Lower lobe of right lung (tissue), 2 donors: ENCODE measurements at regions not wholly inside any gene's neighbourhood (a gene's known extent, or its start where the extent isn't known, plus 50 kb on each side); places are given as distances from the start of the nearest gene placed in this dataset.
"Not testable (repeated sequence)": the region's sequence is repeated elsewhere in the genome, so short reads cannot be mapped to it uniquely, and the experiment has no call there.

ENCODE experiments used
- ATAC-seq, 2 donors: fragments of 200-7000 bp; cut with Tn5 transposase; one replicate each; pipeline ENCODE4 v1.9.1; 2020 to 2022; ENCODE audit warnings: mild to moderate bottlenecking in 2 of 2, moderate library complexity in 2 of 2
- DNase-seq: peaks from one replicate; pipeline ENCODE4 v3.0.0-alpha.2; 2020
- H3K27ac ChIP-seq: fragments of 200-600 bp; one replicate; pipeline ENCODE4 v1.8.0; 2022
- H3K27me3 ChIP-seq: fragments of 200-600 bp; one replicate; pipeline ENCODE4 v1.8.0; 2022; ENCODE audit warnings: low read depth
- H3K36me3 ChIP-seq: fragments of 200-600 bp; one replicate; pipeline ENCODE4 v1.8.0; 2022; ENCODE audit warnings: mild to moderate bottlenecking
- H3K4me1 ChIP-seq: fragments of 200-600 bp; one replicate; pipeline ENCODE4 v1.8.0; 2022
- H3K4me3 ChIP-seq: fragments of 200-600 bp; one replicate; pipeline ENCODE4 v1.8.0; 2022; ENCODE audit warnings: mild to moderate bottlenecking
- H3K9me3 ChIP-seq: fragments of 200-600 bp; one replicate; pipeline ENCODE4 v1.8.0; 2022
- CTCF ChIP-seq: fragments of 200-600 bp; IDR thresholded peaks from one replicate; pipeline ENCODE4 v1.8.0; 2022; ENCODE audit warnings: antibody characterized with exemption, mild to moderate bottlenecking
- intact Hi-C: fragments of 100-400 bp; cut with DNase I; formaldehyde crosslinking; loops from one replicate; pipeline ENCODE4 v1.11.0; 2022
- donor health status: DM: no; HTN: yes; CAD: no; lungs with severe emphysema.

DNA sequence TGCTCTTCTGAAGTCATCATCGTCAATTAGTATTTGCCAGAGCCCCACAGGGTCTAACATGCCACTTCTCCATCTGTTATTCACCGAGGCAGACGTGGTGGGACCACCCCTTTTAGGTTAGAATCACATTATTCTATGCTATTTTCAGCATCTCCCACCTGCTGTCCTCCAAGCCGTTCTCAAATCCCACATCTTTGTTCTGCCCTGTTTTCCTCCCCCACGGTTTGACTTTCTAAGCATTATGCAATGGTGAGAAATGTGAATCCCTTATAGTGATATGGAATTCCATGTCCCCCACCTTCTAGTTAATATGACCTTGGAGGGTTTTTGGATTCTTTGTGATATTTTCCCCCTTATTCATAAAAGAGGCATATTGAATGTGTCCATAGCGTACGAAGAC, 634.1 kb upstream of the RBFOX1 start:
- Histone ChIP-seq H3K4me1 (no peaks in the 10 kb centered on the region), H3K36me3 (no peaks in the 10 kb centered on the region), H3K9me3 (no peaks in the 10 kb centered on the region), H3K27me3 (no peaks in the 10 kb centered on the region), H3K4me3 (no peak overlapping the region), H3K27ac (no peak overlapping the region)
- DNase-seq (no peak), ATAC-seq (no peak)
- no peak for TF ChIP-seq CTCF
- intact Hi-C loops: no loop called here

DNA sequence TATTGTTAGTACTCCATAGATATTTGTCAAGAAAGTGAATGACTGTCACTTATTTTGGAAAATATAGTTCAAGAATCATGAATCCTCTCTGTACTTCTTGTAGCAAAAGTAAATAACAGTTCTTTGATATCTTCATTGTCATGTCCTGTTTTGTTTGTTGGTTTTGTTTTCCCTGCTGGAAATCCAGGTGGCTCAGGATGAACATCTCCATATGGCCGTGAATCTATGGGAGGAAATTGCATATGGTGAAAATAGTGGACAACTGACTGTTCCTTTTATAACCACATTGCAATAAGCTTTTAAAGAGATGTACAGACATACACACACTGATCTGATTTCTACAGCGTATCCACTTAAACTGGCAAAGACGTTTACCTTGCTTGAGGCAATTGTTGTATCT, 637.0 kb upstream of the RBFOX1 start:
- H3K36me3 ChIP-seq: no peaks in the 10 kb centered on the region
- no peaks in the 10 kb centered on the region for H3K4me1 ChIP-seq
- no peak for TF ChIP-seq CTCF
- no peaks in the 10 kb centered on the region for H3K9me3 ChIP-seq
- ATAC-seq: no peak
- H3K4me3 ChIP-seq: no peak overlapping the region
- no peaks in the 10 kb centered on the region for H3K27me3 ChIP-seq
- intact Hi-C loops: no loop called here
- no peak for DNase-seq
- no peak overlapping the region for H3K27ac ChIP-seq

DNA sequence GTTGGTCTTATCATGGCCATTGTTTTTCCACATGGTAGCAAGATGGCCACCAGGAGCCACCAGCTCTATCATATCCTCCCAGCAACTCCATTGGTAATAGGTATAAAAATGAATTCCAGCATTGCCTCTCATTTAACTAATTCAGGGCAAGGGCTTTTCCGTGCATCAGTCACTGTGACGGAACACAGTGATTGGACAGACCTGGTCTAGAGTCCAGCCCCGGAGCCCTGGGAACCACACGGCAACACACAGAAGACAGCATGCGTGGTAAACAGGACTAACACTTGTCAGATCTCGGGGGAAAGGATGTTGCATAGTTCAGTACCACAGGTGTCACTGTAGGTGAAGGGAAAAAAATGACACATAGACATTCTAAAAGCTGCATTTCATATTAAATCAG, 638.0 kb upstream of the RBFOX1 start:
- no peak for DNase-seq
- Histone ChIP-seq H3K36me3 (no peaks in the 10 kb centered on the region), H3K4me1 (no peaks in the 10 kb centered on the region), H3K27me3 (no peaks in the 10 kb centered on the region), H3K4me3 (no peak overlapping the region), H3K27ac (no peak overlapping the region), H3K9me3 (no peaks in the 10 kb centered on the region)
- no peak for ATAC-seq
- TF ChIP-seq CTCF: no peak
- intact Hi-C loops: no loop called here

- H3K4me3 ChIP-seq, H3K36me3 ChIP-seq, ATAC-seq, H3K27ac ChIP-seq, H3K9me3 ChIP-seq, DNase-seq, H3K4me1 ChIP-seq, H3K27me3 ChIP-seq, intact Hi-C loops: not testable (repeated sequence)
These were observed 639.2 kb upstream of the RBFOX1 start for GRCh38 chr16:6693418-6693817.

DNA sequence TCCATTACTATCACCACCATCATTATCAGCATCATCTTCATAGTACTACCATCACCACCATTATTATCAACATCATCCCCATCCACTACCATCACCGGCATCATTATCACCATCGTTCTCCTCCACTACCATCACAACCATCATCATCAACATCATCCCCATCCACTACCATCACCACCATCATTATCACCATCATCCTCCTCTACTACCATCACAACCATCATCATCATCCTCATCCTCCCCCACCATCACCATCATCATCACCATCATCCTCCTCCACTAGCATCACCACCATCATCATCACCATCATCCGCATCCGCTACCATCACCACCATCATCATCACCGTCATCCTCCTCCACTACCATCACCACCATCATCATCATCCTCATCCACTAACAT, 639.8 kb upstream of the RBFOX1 start:
- no peaks in the 10 kb centered on the region for H3K9me3 ChIP-seq
- no peaks in the 10 kb centered on the region for H3K4me1 ChIP-seq
- H3K27ac ChIP-seq: no peak overlapping the region
- no peak for DNase-seq
- intact Hi-C loops: no loop called here
- H3K27me3 ChIP-seq: no peaks in the 10 kb centered on the region
- H3K4me3 ChIP-seq: no peak overlapping the region
- H3K36me3 ChIP-seq: no peaks in the 10 kb centered on the region
- TF ChIP-seq CTCF: no peak
- no peak for ATAC-seq

GRCh38 chr16:6690741-6691140, 641.9 kb upstream of the RBFOX1 start:
- no peak for ATAC-seq
- Histone ChIP-seq H3K9me3 (no peaks in the 10 kb centered on the region), H3K27me3 (no peaks in the 10 kb centered on the region), H3K4me3 (no peak overlapping the region), H3K4me1 (no peaks in the 10 kb centered on the region), H3K36me3 (no peaks in the 10 kb centered on the region), H3K27ac (no peak overlapping the region)
- TF ChIP-seq CTCF: no peak
- DNase-seq: no peak
- intact Hi-C loops: no loop called here
